SU-DHL-6 (cell line): ENCODE measurements at regions not wholly inside any gene's neighbourhood (a gene's known extent, or its start where the extent isn't known, plus 50 kb on each side); places are given as distances from the start of the nearest gene placed in this dataset.

ENCODE experiments used
- H2AFZ ChIP-seq: fragments of 200-600 bp; sonication (generic); 2 replicates; pipeline ENCODE4 v1.6.1; 2014; ENCODE audit warnings: low read depth, mild to moderate bottlenecking, moderate library complexity, mixed read lengths, antibody characterized with exemption, low read length; ENCODE audit not compliant: severe bottlenecking
- H3F3A ChIP-seq: fragments of 200-600 bp; shearing (Covaris generic); 2 replicates; pipeline ENCODE4 v1.6.0; 2016; ENCODE audit warnings: antibody characterized with exemption, mild to moderate bottlenecking; ENCODE audit not compliant: insufficient read depth
- H3K27ac ChIP-seq: fragments of 200-600 bp; sonication (generic); 2 replicates; pipeline ENCODE4 v1.5.1; 2016; ENCODE audit warnings: low read depth, mild to moderate bottlenecking, low read length, moderate library complexity, mixed read lengths
- H3K27me3 ChIP-seq: fragments of 200-600 bp; sonication (generic), shearing (Covaris generic); 2 replicates; pipeline ENCODE4 v1.6.0; 2014; ENCODE audit warnings: mild to moderate bottlenecking, low read length
- H3K36me3 ChIP-seq: fragments of 200-600 bp; sonication (generic); 2 replicates; pipeline ENCODE4 v1.6.1; 2014; ENCODE audit warnings: mild to moderate bottlenecking, low read length, mixed read lengths
- H3K4me2 ChIP-seq: fragments of 300-600, 200-600 bp; shearing (Covaris generic), sonication (generic); 2 replicates; pipeline ENCODE4 v1.6.0; 2014; ENCODE audit warnings: low read length, low read depth, mild to moderate bottlenecking; ENCODE audit not compliant: poor library complexity, severe bottlenecking
- H3K4me3 ChIP-seq: fragments of 200-600 bp; sonication (generic); 2 replicates; pipeline ENCODE4 v1.5.1; 2014; ENCODE audit warnings: antibody characterized with exemption, low read length, mild to moderate bottlenecking, mixed read lengths; ENCODE audit not compliant: insufficient read depth, poor library complexity, severe bottlenecking
- H3K79me2 ChIP-seq: fragments of 200-600 bp; sonication (generic); 2 replicates; pipeline ENCODE4 v1.6.1; 2014; ENCODE audit warnings: mild to moderate bottlenecking, low read length, moderate library complexity; ENCODE audit not compliant: insufficient read depth
- H3K9ac ChIP-seq: fragments of 200-600 bp; sonication (generic); 2 replicates; pipeline ENCODE4 v1.7.0; 2014; ENCODE audit warnings: mild to moderate bottlenecking, low read length
- H3K9me2 ChIP-seq: fragments of 200-600 bp; sonication (generic); replicated peaks from 2 replicates; pipeline ENCODE4 v1.6.1; 2014; ENCODE audit warnings: low read length; ENCODE audit not compliant: insufficient read depth
- H3K9me3 ChIP-seq: fragments of 200-600 bp; sonication (generic); 2 replicates; pipeline ENCODE4 v1.6.1; 2014; ENCODE audit warnings: low read length, mixed read lengths; ENCODE audit not compliant: insufficient read depth
- H4K20me1 ChIP-seq: fragments of 200-600 bp; sonication (generic); 2 replicates; pipeline ENCODE4 v1.6.1; 2014; ENCODE audit warnings: low read depth, mild to moderate bottlenecking, antibody characterized with exemption, low read length, moderate library complexity, mixed read lengths
- EZH2phosphoT487 ChIP-seq: fragments of 200-600 bp; sonication (generic), shearing (Covaris generic); conservative IDR thresholded peaks from 2 replicates; pipeline ENCODE4 v1.6.1; 2018; ENCODE audit warnings: mild to moderate bottlenecking, antibody characterized with exemption, low read length, moderate library complexity, mixed read lengths
- TF ChIP-seq, protein P1 (sequence below): fragments of 200-600 bp; sonication (generic); IDR thresholded peaks from one replicate; pipeline ENCODE4 v1.5.1; 2017; ENCODE audit warnings: antibody characterized with exemption, mild to moderate bottlenecking, low read length, moderate library complexity; ENCODE audit not compliant: insufficient read depth, poor library complexity, severe bottlenecking

DNA sequence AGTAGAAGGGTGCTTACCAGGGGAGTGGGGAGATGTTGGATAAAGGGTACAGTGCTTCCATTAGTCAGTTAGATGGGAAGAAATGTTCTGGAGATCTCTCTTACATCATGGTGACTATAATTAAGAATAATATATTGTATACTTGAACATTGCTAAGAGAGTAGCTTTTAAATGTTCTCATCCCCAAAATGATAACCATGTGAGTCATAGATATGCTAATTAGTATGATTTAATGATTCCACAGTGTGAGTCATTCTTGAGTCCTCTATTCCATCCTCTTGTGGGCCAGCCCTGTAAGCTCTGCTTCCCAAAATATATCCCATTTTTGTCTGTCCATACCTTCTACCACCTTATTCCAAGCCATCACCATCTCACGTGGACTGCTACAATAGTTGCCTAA, 80.6 kb upstream of the CDH11 start:
- Histone ChIP-seq H2AFZ (no peak overlapping the region), H4K20me1 (no peaks in the 10 kb centered on the region), H3K9ac (no peak overlapping the region), H3K9me3 (no peaks in the 10 kb centered on the region), H3K79me2 (no peaks in the 10 kb centered on the region), H3K27ac (no peak overlapping the region), H3F3A (no peaks in the 10 kb centered on the region), H3K9me2 (no peaks in the 10 kb centered on the region), H3K4me3 (no peak overlapping the region), H3K36me3 (no peaks in the 10 kb centered on the region), H3K27me3 (no peaks in the 10 kb centered on the region), H3K4me2 (no peak overlapping the region)
- TF ChIP-seq, protein P1, sequence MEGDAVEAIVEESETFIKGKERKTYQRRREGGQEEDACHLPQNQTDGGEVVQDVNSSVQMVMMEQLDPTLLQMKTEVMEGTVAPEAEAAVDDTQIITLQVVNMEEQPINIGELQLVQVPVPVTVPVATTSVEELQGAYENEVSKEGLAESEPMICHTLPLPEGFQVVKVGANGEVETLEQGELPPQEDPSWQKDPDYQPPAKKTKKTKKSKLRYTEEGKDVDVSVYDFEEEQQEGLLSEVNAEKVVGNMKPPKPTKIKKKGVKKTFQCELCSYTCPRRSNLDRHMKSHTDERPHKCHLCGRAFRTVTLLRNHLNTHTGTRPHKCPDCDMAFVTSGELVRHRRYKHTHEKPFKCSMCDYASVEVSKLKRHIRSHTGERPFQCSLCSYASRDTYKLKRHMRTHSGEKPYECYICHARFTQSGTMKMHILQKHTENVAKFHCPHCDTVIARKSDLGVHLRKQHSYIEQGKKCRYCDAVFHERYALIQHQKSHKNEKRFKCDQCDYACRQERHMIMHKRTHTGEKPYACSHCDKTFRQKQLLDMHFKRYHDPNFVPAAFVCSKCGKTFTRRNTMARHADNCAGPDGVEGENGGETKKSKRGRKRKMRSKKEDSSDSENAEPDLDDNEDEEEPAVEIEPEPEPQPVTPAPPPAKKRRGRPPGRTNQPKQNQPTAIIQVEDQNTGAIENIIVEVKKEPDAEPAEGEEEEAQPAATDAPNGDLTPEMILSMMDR, result no peak
- no peak for TF ChIP-seq EZH2phosphoT487

DNA sequence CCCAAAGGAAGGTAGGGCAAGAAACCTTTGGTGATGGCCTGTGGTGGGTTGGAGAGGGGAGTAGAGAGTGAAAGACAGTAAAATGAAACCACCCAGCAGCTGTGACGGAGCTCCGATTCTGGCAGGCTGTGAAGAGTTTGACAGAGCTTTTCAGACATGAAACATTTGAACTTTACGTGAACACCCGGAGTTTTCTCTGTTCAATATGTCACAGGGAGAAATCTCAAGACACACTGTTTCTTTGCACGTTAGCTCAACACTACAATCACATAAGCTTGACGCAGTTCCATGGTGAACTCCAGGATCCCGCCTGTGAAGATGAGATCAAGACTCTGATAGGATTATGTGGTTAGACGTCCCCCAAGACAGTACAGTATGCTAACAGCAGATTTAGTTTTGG, 79.6 kb upstream of the CDH11 start:
- no peak overlapping the region for H3K9ac ChIP-seq
- H3K9me3 ChIP-seq, result no peaks in the 10 kb centered on the region
- no peaks in the 10 kb centered on the region for H3K9me2 ChIP-seq
- no peaks in the 10 kb centered on the region for H3K79me2 ChIP-seq
- H3K27ac ChIP-seq, result no peak overlapping the region
- H3K27me3 ChIP-seq, result no peaks in the 10 kb centered on the region
- TF ChIP-seq, protein P1, result no peak
- TF ChIP-seq EZH2phosphoT487, result no peak
- H3K36me3 ChIP-seq, result no peaks in the 10 kb centered on the region
- H3K4me3 ChIP-seq, result no peak overlapping the region
- H2AFZ ChIP-seq, result no peak overlapping the region
- no peaks in the 10 kb centered on the region for H3F3A ChIP-seq
- no peaks in the 10 kb centered on the region for H4K20me1 ChIP-seq
- H3K4me2 ChIP-seq, result no peak overlapping the region

DNA sequence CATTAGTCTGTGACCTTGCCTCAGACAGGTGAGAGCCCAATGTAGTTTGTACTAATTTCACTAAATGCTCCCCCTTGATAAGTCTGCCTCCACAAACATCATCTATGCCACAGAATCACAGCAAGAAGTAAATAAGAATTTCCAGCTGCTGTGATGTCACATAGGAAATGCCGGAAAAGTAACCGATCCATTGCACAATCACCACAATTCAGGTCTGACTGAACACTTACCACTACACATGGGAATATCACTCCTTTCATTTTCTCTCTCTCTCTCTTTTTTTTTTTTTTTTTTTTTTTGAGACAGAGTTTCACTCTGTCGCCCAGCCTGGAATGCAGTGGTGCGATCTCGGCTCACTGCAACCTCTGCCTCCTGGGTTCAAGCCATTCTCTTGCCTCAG, 79.0 kb upstream of the CDH11 start:
- no peak overlapping the region for H3K9ac ChIP-seq
- H3K4me3 ChIP-seq, result no peak overlapping the region
- no peaks in the 10 kb centered on the region for H3K36me3 ChIP-seq
- H3K9me2 ChIP-seq, result no peaks in the 10 kb centered on the region
- no peaks in the 10 kb centered on the region for H3K27me3 ChIP-seq
- H3K9me3 ChIP-seq, result no peaks in the 10 kb centered on the region
- no peaks in the 10 kb centered on the region for H3K79me2 ChIP-seq
- no peak overlapping the region for H3K4me2 ChIP-seq
- no peaks in the 10 kb centered on the region for H3F3A ChIP-seq
- no peaks in the 10 kb centered on the region for H4K20me1 ChIP-seq
- TF ChIP-seq, protein P1, result no peak
- TF ChIP-seq EZH2phosphoT487, result no peak
- H2AFZ ChIP-seq, result no peak overlapping the region
- no peak overlapping the region for H3K27ac ChIP-seq
